IMR-90 (cell line): ENCODE measurements at regions not wholly inside any gene's neighbourhood (a gene's known extent, or its start where the extent isn't known, plus 50 kb on each side); places are given as distances from the start of the nearest gene placed in this dataset.

ENCODE experiments used
- ATAC-seq: fragments of 200-7000 bp; cut with Tn5 transposase; 2 replicates; pipeline ENCODE4 v1.9.1; 2020; ENCODE audit warnings: low read depth, mild to moderate bottlenecking, moderate library complexity
- BruUV-seq: library from RNA; stranded (reverse); fragments of 400-500 nt; replicated peaks from 2 replicates; lab custom pipeline; 2021; lab: Mats Ljungman, UMichigan
- CTCF ChIA-PET: fragments of 300-600 bp; formaldehyde crosslinking; extraction: SDS; loops from one replicate; lab custom pipeline; 2021; ENCODE audit warnings: antibody characterized with exemption; lab: Yijun Ruan, JAX
- POLR2A ChIA-PET: fragments of 300-600 bp; sonication (Branson Sonifier 250); formaldehyde crosslinking; loops from one replicate; lab custom pipeline; 2022; ENCODE audit warnings: antibody characterized with exemption; ENCODE audit not compliant: unreplicated experiment; lab: Charles Lee
- DNase-seq: peaks from one replicate; pipeline ENCODE4 v3.0.0; 2013
- H2AFZ ChIP-seq: replicated peaks from 2 replicates; pipeline ENCODE3; 2013; ENCODE audit warnings: low read length, mild to moderate bottlenecking; ENCODE audit not compliant: poor library complexity
- H2AK5ac ChIP-seq: 2 replicates; pipeline ENCODE4 v1.6.1; 2013; ENCODE audit warnings: low read depth, low read length, inconsistent platforms
- H2AK9ac ChIP-seq: replicated peaks from 2 replicates; pipeline ENCODE3; 2013; ENCODE audit warnings: mild to moderate bottlenecking, low read depth, low read length, moderate library complexity; ENCODE audit not compliant: poor library complexity
- H2BK120ac ChIP-seq: 2 replicates; pipeline ENCODE4 v1.6.1; 2013; ENCODE audit warnings: low read depth, low read length, inconsistent platforms
- H2BK15ac ChIP-seq: 3 replicates; pipeline ENCODE4 v1.6.1; 2013; ENCODE audit warnings: low read depth, low read length, inconsistent platforms
- H2BK20ac ChIP-seq: 2 replicates; pipeline ENCODE4 v1.6.1; 2013; ENCODE audit warnings: low read depth, mild to moderate bottlenecking, inconsistent platforms, low read length, moderate library complexity
- H2BK5ac ChIP-seq: 2 replicates; pipeline ENCODE4 v1.6.1; 2013; ENCODE audit warnings: mild to moderate bottlenecking, low read depth, low read length, inconsistent platforms; ENCODE audit not compliant: poor library complexity, severe bottlenecking
- H3K14ac ChIP-seq: replicated peaks from 2 replicates; pipeline ENCODE4 v1.6.1; 2013; ENCODE audit warnings: low read depth, low read length, inconsistent platforms
- H3K18ac ChIP-seq: 2 replicates; pipeline ENCODE4 v1.6.1; 2013; ENCODE audit warnings: low read depth, low read length, control low read depth
- H3K23ac ChIP-seq: 2 replicates; pipeline ENCODE4 v1.6.1; 2013; ENCODE audit warnings: low read depth, low read length, inconsistent platforms
- H3K27ac ChIP-seq: 2 replicates; pipeline ENCODE4 v1.5.1; 2013; ENCODE audit warnings: mild to moderate bottlenecking, control low read depth, low read length; ENCODE audit not compliant: insufficient read depth
- H3K27me3 ChIP-seq: 2 replicates; pipeline ENCODE4 v1.6.1; 2013; ENCODE audit warnings: low read length; ENCODE audit not compliant: control insufficient read depth, insufficient read depth
- H3K36me3 ChIP-seq: 2 replicates; pipeline ENCODE4 v1.6.1; 2013; ENCODE audit warnings: low read length, mixed read lengths; ENCODE audit not compliant: control insufficient read depth, insufficient read depth
- H3K4ac ChIP-seq: 2 replicates; pipeline ENCODE4 v1.6.1; 2013; ENCODE audit warnings: low read depth, low read length, inconsistent platforms
- H3K4me1 ChIP-seq: 2 replicates; pipeline ENCODE4 v1.6.1; 2013; ENCODE audit warnings: low read length, mixed read lengths; ENCODE audit not compliant: control insufficient read depth, insufficient read depth
- H3K4me2 ChIP-seq: 2 replicates; pipeline ENCODE4 v1.6.1; 2013; ENCODE audit warnings: low read depth, mild to moderate bottlenecking, control low read depth, low read length, moderate library complexity
- H3K4me3 ChIP-seq: 2 replicates; pipeline ENCODE4 v1.5.1; 2013; ENCODE audit warnings: low read depth, mild to moderate bottlenecking, control low read depth, low read length, moderate library complexity; ENCODE audit not compliant: insufficient read depth
- H3K56ac ChIP-seq: 2 replicates; pipeline ENCODE4 v1.6.1; 2013; ENCODE audit warnings: low read length, inconsistent platforms; ENCODE audit not compliant: insufficient read depth; ENCODE audit errors: extremely low read depth
- H3K79me1 ChIP-seq, 2 experiments: 2 replicates each; pipeline ENCODE4 v1.6.1; 2013; ENCODE audit warnings: low read length in 2 of 2, inconsistent platforms in 1 of 2, low read depth in 1 of 2
- H3K9ac ChIP-seq: 2 replicates; pipeline ENCODE4 v1.6.1; 2013; ENCODE audit warnings: low read depth, low read length, control low read depth
- H3K9me1 ChIP-seq: 2 replicates; pipeline ENCODE4 v1.6.1; 2013; ENCODE audit warnings: low read length, inconsistent platforms; ENCODE audit not compliant: insufficient read depth
- H3K9me3 ChIP-seq: 2 replicates; pipeline ENCODE4 v1.6.1; 2013; ENCODE audit warnings: low read length; ENCODE audit not compliant: control insufficient read depth, insufficient read depth
- H4K20me1 ChIP-seq: 2 replicates; pipeline ENCODE4 v1.6.1; 2013; ENCODE audit warnings: low read length, inconsistent platforms; ENCODE audit not compliant: insufficient read depth
- H4K5ac ChIP-seq: 2 replicates; pipeline ENCODE4 v1.6.1; 2013; ENCODE audit warnings: mild to moderate bottlenecking, low read depth, low read length, control low read depth
- H4K8ac ChIP-seq, 2 experiments: 2 replicates each; pipeline ENCODE4 v1.6.1; 2013; ENCODE audit warnings: low read depth in 2 of 2, low read length in 2 of 2, control low read depth in 1 of 2, inconsistent platforms in 1 of 2
- H4K91ac ChIP-seq: 2 replicates; pipeline ENCODE4 v1.6.1; 2013; ENCODE audit warnings: low read depth, low read length, inconsistent platforms; ENCODE audit not compliant: insufficient read depth
- BHLHE40 ChIP-seq: fragments of 150-350 bp; IDR thresholded peaks from 2 replicates; pipeline ENCODE4 v1.6.1; 2016; ENCODE audit warnings: mild to moderate bottlenecking, low read depth, low read length
- CEBPB ChIP-seq: IDR thresholded peaks from 2 replicates; pipeline ENCODE4 v1.6.1; 2012; ENCODE audit warnings: low read depth, low read length, improper control_type of control experiment
- CTCF ChIP-seq: conservative IDR thresholded peaks from 2 replicates; pipeline ENCODE4 v1.5.1; 2012; ENCODE audit warnings: mild to moderate bottlenecking, low read depth, low read length, improper control_type of control experiment
- ELK1 ChIP-seq: fragments of 150-350 bp; IDR thresholded peaks from 2 replicates; pipeline ENCODE4 v1.6.1; 2016; ENCODE audit warnings: low read depth, mild to moderate bottlenecking, low read length, moderate library complexity, borderline replicate concordance
- FOS ChIP-seq: fragments of 150-350 bp; IDR thresholded peaks from 2 replicates; pipeline ENCODE4 v1.6.1; 2016; ENCODE audit warnings: low read depth, low read length
- MAFK ChIP-seq: IDR thresholded peaks from 2 replicates; pipeline ENCODE4 v1.6.1; 2012; ENCODE audit warnings: low read depth, low read length, improper control_type of control experiment
- MXI1 ChIP-seq: IDR thresholded peaks from 2 replicates; pipeline ENCODE4 v1.6.1; 2012; ENCODE audit warnings: low read depth, mild to moderate bottlenecking, low read length, moderate library complexity, borderline replicate concordance
- NFE2L2 ChIP-seq: fragments of 150-350 bp; IDR thresholded peaks from 2 replicates; pipeline ENCODE4 v1.6.1; 2016; ENCODE audit warnings: low read depth, mild to moderate bottlenecking, low read length
- POLR2A ChIP-seq: IDR thresholded peaks from 2 replicates; pipeline ENCODE4 v1.6.1; 2012; ENCODE audit warnings: mild to moderate bottlenecking, low read depth, low read length
- RAD21 ChIP-seq: IDR thresholded peaks from 2 replicates; pipeline ENCODE4 v1.6.1; 2012; ENCODE audit warnings: low read length, improper control_type of control experiment
- RCOR1 ChIP-seq: IDR thresholded peaks from 2 replicates; pipeline ENCODE4 v1.6.1; 2012; ENCODE audit warnings: mild to moderate bottlenecking, low read length, improper control_type of control experiment; ENCODE audit not compliant: insufficient replicate concordance
- RFX5 ChIP-seq: IDR thresholded peaks from 2 replicates; pipeline ENCODE4 v1.8.0; 2012; ENCODE audit warnings: low read depth, mild to moderate bottlenecking, low read length, moderate library complexity
- SMC3 ChIP-seq: fragments of 150-350 bp; IDR thresholded peaks from 2 replicates; pipeline ENCODE4 v1.6.1; 2016; ENCODE audit warnings: low read depth, mild to moderate bottlenecking, antibody characterized with exemption, low read length, moderate library complexity
- WGBS, 2 experiments: methylation state at CpG; one replicate each; pipeline versions ENCODE4 v1.1.5 to v1.1.7; 2013; ENCODE audit warnings: missing lambda C conversion rate in 2 of 2; ENCODE audit not compliant: insufficient read length in 1 of 2; ENCODE audit errors: extremely low coverage in 2 of 2; 5-methylcytosine and 5-hydroxymethylcytosine counted together
- dilution Hi-C: fragments of 300-500 bp; cut with HindIII; formaldehyde crosslinking; loops from one replicate; pipeline ENCODE4 v1.14.3; 2018; ENCODE audit warnings: low sequenced_read_pairs; ENCODE audit not compliant: unreplicated experiment
- in situ Hi-C: fragments of 300-500 bp; cut with MboI; formaldehyde crosslinking; loops from 3 replicates; pipeline ENCODE4 v1.14.3; 2019; ENCODE audit warnings: low sequenced_read_pairs, inconsistent platforms, mixed read lengths
- intact Hi-C: fragments of 100-400 bp; cut with micrococcal nuclease; formaldehyde crosslinking; loops from 2 replicates; pipeline ENCODE4 v1.10.0; 2022

GRCh38 chr4:155122382-155122781 lies 86.1 kb upstream of the NPY2R start:
- Histone ChIP-seq H2BK20ac (no peak overlapping the region), H3K79me1 (no peaks in the 10 kb centered on the region), H2BK15ac (no peak overlapping the region), H3K4me3 (no peak overlapping the region), H3K27ac (no peak overlapping the region), H3K14ac (no peak overlapping the region), H3K4me1 (no peaks in the 10 kb centered on the region), H2BK120ac (no peak overlapping the region), H3K4me2 (no peak overlapping the region), H3K23ac (no peak overlapping the region), H4K8ac (no peak overlapping the region), H3K56ac (no peak overlapping the region), H4K5ac (no peak overlapping the region), H3K9me1 (no peaks in the 10 kb centered on the region), H3K9ac (no peak overlapping the region), H3K9me3 (no peaks in the 10 kb centered on the region), H2BK5ac (no peak overlapping the region), H3K4ac (no peak overlapping the region), H4K91ac (no peak overlapping the region), H3K27me3 (no peaks in the 10 kb centered on the region), H3K18ac (no peak overlapping the region), H2AK9ac (no peak overlapping the region), H4K20me1 (no peaks in the 10 kb centered on the region), H2AK5ac (no peak overlapping the region), H2AFZ (no peak overlapping the region), H3K36me3 (no peaks in the 10 kb centered on the region)
- intact Hi-C loops (loop anchor here (10.0 kb wide), 1 partner anchor 168 kb away; no protein-coding TSS in a partner anchor), in situ Hi-C loops (no loop called here), dilution Hi-C loops (no loop called here)
- WGBS, 2 experiments: no CpG with 5 or more reads among the region's 5 CpGs
- no peak for TF ChIP-seq RAD21
- TF ChIP-seq ELK1: no peak
- TF ChIP-seq CTCF: no peak
- no peak for TF ChIP-seq BHLHE40
- TF ChIP-seq MXI1: no peak
- TF ChIP-seq RFX5: no peak
- no peak for TF ChIP-seq RCOR1
- TF ChIP-seq SMC3: no peak
- no peak for TF ChIP-seq POLR2A
- no peak for TF ChIP-seq NFE2L2
- TF ChIP-seq MAFK: no peak
- no peak for TF ChIP-seq FOS
- TF ChIP-seq CEBPB: no peak
- no TSS peak for BruUV-seq
- ChIA-PET POLR2A (no interaction called here), CTCF (no interaction called here)
- ATAC-seq (no peak), DNase-seq (no peak)
